ENCODE measurements at regions not wholly inside any gene's neighbourhood (a gene's known extent, or its start where the extent isn't known, plus 50 kb on each side); places are given as distances from the start of the nearest gene placed in this dataset.

- no peak for TF ChIP-seq REST (IDR thresholded peaks at IDR 0.05; ENCODE audit: low read depth)
- TF ChIP-seq, protein P1, sequence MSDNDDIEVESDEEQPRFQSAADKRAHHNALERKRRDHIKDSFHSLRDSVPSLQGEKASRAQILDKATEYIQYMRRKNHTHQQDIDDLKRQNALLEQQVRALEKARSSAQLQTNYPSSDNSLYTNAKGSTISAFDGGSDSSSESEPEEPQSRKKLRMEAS (IDR thresholded peaks at IDR 0.05), result no peak
Measured at GRCh38 chr11:81165164-81165563, 1568.5 kb downstream of the FAM181B start.

Measured in Ishikawa (cell line).